GM21723 (cell line): ENCODE measurements at regions not wholly inside any gene's neighbourhood (a gene's known extent, or its start where the extent isn't known, plus 50 kb on each side); places are given as distances from the start of the nearest gene placed in this dataset.

Experiments used
- ATAC-seq: cut with Tn5 transposase; IDR thresholded peaks from one replicate; pipeline ENCODE4 v1.9.1; 2021; ENCODE audit warnings: mild to moderate bottlenecking, moderate library complexity; ENCODE audit not compliant: unreplicated experiment

DNA sequence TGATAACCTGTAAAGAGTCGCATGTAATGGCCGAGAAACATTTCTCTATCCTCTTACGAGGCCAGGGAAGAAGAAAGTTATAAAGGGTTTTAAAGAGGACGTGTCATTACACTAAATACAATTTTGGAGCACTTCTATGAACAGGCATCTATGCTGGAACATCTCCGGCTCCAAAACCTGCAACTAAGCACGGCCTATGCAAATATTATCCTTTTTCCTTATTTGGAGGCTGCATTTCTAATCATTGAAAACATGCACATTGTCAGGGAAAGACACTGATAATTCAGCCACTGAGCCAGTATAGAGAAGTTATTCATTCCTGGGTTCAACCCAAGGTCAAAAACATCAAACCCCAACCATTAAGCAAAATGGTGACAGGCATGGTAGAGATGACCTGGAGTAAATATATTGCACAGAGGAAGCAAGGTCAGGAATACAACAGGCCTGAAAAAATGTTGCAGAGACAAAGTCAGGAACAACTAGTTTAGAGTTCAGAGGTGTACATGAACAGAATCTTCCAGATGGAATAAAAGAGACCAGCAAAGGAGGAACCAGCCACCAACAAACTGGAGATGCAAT is 674.1 kb downstream of the NR2F1-AS1 start:
- ATAC-seq, result no peak

DNA sequence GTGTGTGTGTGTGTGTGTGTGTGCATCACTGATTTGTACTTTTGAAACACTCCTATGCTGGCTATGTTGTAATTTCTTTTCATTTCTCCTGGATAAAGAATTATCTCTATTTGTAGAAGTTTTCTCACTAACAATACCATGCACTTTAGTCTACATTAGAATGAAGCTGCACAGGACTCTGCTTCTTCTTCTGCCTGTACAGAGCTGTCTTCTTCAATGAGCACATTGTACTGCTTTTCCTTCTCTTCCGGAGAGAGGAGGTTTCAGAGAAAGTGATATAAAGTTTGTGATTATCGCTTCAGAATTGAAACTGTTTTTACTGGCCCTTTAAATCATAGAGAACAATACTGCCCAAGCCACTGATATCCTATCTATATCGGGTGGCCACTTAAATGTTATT is 677.0 kb downstream of the NR2F1-AS1 start:
- no peak for ATAC-seq

DNA sequence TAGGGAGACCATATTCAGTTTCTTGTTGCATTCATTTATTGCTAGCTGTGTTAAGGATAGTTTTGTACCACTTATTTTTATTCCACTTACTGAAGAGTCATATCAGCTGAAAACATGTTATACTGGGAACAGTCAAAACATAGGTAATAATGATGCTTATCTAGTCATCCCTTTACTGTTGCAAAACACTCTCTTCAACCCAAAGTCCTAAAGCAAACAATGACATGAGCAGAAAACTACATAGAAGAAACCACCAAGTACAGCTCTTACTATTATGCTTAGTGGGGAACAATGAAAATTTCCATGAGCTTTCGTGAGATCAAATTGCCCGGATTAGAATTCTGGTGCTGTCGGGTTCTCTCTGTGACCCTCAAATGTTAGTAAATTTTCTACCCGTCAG is 681.4 kb downstream of the NR2F1-AS1 start:
- ATAC-seq, result no peak

DNA sequence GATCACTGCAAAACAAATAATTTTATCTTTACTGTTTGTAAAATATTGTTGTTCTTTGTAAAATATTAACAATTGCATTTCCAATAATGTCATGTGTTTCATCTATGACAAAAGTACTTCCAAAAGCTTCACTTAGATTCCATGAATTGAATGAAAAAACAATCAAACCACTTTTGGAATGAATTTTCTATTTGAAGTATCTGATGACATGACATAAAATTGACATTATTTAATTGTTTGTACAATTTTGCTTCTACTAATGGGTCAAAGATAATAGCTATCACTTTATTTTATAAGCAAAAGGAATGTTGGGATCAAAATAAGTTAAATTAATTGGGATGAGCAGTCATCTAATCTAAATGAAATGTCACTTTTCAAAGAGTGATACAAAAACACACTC is 684.3 kb downstream of the NR2F1-AS1 start:
- ATAC-seq, result no peak

DNA sequence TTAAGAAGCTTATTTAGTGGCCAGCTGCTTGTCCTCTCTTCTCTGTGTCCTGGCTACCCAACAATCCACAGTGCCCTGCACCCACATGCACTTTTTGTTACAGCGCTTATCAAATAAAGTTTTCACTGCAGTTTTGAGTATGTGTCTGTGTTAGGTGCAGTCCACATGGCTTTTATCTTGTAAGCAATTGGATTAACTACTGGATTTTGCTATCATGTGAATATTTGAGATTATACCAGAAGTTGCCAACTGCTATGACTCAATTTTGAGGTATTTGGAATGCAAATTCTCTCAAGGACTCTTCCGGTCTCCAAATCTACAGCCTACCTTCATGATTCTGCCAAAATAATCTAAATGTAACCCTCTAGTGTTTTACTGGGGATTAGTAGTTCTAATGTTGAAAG is 690.2 kb downstream of the NR2F1-AS1 start:
- ATAC-seq, result no peak

DNA sequence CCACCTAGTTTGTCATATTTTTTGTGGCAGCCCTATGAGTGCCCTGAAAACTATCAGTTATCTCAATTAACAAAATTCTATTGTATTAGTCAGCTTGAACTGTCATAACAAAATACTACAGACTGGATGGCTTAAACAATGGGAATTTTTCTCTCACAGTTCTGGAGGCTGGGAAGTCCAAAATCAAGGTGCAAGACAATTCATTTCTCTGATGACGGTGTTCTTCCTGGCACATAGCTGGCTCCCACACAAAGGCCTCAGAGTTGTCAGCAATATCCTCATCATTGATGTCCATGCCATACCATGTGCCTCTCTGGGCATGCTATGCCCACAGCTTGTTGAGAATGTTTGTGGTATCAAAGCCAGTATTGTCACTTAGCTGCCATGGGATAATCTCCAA is 691.9 kb downstream of the NR2F1-AS1 start:
- ATAC-seq, result no peak

DNA sequence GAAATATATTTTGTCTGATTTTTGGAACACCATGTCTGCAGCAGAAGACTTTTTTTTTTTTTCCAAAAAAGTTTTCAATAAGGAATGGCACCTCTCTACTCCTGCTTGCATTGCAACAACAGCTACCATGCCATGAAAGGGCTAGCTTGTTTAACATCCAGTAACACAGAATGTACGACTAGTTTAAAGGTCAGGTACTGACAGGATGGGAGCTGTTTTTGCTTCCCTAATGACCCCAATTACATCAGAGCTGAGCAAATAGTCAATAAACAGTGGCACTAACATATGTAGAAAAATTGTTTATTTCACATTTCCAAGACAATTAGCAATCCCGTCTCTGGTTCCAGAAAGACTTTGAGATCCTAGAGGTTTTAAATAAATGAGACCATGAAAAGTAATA is 693.8 kb downstream of the NR2F1-AS1 start:
- no peak for ATAC-seq

DNA sequence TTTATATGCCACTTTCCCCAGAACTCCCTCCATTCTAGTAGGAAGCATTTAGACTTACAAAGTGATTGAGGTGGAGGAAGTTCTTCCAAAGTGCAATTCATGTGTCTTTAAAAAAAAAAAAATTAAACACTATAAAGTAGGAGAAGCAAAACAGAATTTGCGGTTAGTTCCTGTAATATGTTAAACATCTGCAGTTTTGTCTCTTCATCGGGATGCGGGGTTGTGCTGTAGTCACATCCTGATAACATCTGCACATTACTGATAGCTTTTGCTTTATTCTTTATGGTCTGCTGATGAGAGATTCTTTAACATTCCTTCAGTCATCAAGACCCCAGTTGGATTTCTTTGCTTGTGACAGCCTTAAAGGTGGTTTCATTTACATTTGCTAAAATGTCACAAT is 694.3 kb downstream of the NR2F1-AS1 start:
- ATAC-seq, result no peak

DNA sequence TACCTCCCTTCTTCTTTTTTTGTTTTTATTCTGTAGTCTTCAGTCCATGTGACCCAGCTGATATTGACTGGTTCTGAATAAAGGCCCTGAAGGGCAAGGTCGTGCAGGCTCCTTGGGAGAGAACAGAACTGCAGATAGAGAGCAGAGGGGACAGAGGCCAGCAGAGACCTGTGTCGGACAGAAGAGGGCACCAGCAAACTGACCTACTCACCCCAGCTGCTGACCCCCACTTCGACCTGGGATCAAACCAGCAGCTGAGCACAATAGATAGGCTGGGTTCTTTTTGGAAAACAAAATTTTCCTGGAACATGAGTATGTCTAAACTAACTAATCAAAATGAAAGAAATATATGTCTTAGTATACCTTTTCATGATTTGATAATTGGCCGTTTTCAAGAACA is 695.1 kb downstream of the NR2F1-AS1 start:
- no peak for ATAC-seq

DNA sequence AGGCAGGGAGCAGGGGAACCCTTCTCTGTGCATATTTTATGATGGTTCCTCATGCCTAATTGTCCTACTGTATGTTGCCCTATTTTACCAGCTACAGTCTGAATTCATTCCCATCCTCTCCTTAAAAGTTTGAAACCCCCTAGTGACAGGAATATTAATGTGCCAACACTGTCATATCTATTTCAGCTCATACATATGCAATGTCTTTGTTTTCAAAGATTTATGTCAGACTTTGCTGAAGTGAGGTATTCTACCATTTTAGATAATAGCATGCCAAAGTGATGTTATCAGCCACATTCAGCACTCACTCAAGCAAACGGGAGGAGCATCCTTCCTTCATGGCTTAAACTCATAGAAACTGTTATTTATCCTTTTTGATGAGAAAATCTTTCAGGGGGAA is 696.5 kb downstream of the NR2F1-AS1 start:
- no peak for ATAC-seq

DNA sequence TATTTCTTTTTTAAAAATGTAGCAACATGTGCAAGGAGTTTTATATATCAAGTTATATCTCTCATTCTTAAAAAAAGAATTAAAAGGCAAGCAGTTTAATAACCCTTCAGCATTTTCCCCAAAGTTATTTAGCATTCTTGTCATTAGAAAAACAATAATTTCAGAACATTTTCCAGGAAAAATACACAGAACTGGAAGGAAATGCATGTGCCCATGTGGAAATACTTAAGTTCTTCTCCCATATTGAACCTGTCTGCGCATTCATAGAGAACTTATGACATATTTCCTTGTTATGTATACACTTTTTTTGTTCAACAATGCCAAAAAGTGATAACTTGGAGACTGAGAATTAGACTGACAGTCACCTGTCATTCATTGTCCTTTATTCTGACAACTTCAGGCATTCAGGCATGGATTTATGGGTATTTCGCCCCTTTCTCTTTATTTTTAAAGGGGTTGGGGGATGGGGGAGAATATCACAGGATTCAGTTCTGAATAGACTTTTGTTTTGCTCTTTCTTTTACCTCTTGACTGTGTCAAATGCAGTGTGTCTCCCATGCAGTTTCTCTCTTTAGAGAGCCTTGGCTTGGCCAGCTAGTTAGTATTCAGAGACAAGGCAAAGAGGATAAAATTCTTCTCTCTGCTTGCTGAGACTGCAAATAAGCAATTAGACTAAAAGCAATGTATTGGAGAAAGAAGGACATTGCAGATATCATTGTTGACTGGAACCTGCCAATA is 701.0 kb downstream of the NR2F1-AS1 start:
- ATAC-seq, result no peak

DNA sequence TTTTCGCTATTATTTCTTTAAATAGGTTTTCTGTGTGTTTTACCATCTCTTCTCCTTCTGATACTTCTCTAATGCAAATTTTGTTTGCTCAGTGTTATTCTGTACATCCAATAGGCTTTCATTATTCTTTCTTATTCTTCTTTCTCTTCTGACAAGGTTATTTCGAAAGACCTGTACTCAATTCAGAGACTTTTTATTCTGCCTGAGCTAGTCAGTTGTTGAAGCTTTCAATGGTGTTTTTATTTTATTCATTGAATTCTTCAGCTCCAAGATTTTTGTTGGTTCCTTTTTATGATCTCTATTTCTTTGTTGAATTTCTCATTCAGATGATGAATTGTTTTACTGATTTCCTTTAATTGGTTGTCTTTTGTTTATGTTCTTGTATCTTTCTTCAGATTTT is 706.2 kb downstream of the NR2F1-AS1 start:
- ATAC-seq, result no peak

DNA sequence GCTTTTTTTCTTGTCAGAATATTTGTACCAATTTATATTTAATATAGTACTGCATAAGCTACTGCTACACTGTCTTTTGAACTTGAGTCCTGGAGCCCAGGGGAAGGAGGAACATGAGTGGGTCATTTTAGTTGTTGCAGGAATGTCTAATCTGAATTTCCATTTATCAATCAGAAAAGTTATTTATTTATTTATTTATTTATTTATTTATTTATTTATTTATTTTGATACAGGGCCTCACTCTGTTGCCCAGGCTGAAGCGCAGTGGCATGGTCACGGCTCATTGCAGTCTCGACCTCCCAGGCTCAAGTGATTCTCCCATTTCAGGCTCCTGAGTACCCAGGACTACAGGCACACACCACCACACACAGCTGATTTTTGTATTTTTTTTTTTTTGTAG is 712.6 kb downstream of the NR2F1-AS1 start:
- ATAC-seq, result no peak

DNA sequence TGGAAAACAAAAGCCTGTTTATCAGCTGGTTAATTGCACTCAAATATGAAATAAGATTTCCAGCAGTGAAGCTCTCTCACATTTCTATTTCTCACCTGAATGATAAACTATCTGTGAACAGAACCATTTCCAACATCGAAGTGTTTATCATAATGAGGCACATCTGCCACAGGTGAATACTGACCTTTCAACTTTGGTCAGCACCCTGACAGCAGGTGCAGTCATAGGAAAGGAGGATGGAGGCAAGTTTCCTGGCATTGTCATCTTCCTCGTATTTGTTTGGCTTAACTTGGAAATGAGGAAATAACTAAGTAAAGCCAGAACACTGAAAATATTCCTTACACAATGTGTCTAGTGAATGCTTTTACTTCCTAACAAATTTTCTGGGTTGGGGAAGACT is 716.4 kb downstream of the NR2F1-AS1 start:
- no peak for ATAC-seq

DNA sequence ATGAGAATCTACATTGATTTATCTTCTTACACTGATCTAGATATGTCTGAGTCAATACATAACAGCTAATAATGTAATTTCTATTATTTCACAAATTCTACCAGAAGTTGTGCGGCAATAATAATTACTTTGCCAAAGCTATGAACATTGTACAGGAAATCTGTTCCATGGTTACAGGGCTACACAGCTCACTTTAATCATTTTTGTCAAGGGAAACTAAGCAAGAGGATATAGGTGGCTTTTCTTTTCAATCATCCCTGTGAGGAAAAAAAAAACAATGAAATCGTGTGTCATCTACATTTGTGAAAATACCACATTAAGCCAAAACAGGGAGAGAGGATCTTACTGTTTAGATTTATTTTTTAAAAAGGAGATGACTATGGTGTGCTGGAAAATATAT is 717.4 kb downstream of the NR2F1-AS1 start:
- no peak for ATAC-seq

DNA sequence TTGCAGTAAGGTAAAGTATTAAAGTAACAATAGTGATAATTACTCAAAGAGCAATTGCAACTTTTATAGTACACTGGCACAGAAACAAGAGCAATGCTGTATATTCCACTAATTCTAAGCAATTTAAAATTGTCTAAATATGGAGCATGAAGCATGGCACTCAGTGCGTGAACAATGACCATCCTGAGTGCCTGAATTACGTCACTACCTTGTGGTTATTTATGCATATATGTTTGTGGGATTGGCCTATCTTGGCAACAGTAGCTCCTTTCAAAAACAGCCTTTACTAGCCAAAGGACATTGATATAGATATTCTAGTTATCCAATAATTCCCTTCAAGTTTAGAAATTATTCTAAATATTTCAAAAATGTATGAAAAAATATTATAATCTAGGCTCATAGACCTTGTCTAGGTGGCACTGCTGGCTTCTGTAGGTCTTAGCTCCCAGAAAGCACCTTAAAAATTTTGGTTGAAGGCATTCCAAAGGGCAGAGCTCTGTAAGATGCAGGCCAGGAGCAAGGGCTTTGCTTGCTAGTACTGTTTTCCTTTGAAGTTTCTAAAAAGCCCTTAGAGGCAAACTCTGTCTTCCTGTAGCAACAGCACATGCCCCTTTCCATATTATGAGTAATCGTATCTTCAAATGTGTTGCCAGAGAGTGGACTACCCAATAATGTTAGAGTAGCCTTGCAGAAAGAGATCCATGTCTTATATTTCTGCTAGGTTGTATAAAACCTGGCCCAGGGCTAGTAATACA is 719.3 kb downstream of the NR2F1-AS1 start:
- ATAC-seq, result no peak

DNA sequence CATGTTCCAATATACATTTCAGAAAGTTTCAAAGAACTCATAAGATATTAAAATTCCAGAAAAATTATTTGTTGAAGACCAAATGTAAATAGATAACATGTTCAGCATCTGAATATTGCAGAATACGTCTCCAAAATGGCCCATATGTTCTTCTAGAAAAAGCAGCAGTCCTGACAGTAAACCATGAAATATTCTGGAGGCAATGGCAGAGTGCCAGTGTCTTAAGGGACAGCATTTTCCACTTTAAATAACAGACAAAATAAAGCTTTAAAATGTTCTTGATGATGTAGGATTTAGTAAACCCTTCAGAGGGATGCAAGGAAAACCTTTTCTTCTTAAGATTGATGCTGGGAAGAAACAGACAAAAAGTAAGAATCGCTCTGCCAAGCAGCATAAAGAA is 721.0 kb downstream of the NR2F1-AS1 start:
- ATAC-seq, result no peak

DNA sequence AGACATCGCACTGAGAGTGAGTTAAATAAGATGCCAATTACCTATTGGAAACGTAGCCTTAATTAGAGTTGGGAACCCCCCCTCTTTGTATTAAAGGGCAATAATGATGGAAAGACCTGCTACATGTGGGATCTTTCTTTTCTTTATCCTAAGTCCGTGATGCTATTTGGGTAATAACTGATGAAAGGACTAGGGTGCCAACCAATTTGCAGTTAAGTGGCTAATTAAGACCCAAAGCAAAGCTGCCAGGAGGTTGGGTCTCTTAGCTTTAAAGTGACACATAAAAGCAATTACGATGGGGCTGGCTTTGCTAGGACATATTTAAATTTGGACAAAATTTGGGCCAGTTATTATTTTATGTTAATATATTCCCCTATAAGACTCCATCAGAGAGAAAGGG is 728.8 kb downstream of the NR2F1-AS1 start:
- ATAC-seq, result no peak

DNA sequence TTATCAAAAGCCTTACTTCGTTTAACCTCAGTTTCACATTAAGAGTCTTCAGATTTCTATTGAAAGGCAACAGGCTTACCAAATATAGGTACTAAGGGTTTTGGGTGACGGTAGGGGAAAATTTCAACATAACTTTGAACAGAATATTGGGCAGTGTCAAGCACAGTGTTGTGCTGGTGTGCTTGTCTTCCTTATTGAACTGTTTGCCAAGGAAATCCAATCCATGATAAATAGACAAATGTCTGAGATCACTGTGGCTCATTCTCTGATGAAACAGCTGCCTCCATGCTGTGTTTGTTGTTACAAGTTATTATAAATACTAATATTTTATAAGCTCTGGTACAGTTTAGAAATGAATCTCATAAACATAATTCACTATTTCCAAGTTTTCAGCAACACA is 730.1 kb downstream of the NR2F1-AS1 start:
- ATAC-seq, result no peak

DNA sequence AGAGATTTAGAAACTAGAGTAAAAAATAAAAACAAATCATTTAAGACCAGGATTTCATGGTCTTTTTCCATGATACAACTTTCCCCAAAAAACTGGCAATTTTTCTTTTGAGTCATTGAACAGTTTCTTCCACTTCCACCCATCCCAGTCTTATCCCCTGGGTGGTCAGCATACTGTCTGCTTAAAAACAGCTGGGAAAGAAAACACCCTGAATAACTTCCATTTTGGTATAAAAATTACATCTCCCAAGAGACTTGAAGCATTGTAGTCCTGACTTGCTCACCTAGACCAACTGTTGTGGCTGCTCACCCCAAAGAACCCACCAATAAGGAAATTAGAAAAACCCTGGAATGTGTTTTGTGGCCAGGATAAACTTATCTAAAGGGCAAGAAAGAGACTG is 731.3 kb downstream of the NR2F1-AS1 start:
- no peak for ATAC-seq

DNA sequence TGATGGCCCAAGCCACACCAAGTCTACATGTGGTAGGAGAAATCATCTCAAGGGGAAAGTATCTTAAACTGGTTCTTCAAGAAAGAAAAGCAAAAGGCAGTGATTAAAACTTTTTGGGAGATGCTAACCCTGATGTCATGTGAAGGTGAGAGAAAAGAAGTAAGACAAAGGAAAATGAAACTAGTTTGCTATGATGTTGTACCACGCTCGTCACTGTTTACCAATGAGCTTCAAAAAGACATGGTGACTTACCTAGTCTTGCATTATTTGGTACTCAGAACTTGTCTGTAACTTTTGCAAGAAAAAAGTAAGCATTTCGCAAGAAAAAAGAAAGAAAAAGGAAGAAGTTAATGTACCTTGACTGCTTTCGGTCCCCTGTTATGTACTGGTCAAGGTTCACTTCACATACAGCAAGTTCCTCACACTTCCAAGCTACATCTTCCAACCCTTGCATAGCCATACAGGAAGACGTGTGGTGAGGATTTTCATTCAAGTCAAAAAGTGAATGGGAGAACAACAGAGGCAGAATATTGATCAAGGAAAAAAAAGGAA is 739.3 kb downstream of the NR2F1-AS1 start:
- no peak for ATAC-seq

DNA sequence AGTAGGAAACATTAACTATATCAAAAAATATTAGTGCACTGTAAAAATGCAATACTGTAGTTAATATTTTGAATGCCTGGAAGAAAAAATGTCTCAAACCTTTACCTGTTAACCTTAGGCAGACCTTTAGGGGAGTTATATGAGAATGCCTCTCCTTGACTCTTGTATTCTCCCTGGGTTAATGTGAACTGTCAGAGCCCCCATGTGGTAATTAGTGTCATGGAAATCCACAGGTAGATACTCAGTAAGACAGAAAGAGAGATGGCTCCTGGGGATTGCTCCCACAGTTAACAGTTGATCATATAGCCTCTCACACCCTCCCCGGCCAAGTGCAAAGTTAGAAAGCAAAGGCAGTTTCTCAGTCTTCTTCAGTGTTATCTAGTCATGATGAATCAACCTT is 742.8 kb downstream of the NR2F1-AS1 start:
- no peak for ATAC-seq
